ENCODE measurements at regions not wholly inside any gene's neighbourhood (a gene's known extent, or its start where the extent isn't known, plus 50 kb on each side); places are given as distances from the start of the nearest gene placed in this dataset.
"Not testable (repeated sequence)": the region's sequence is repeated elsewhere in the genome, so short reads cannot be mapped to it uniquely, and the experiment has no call there.

- DNase-seq = no peak
These were observed 1175.5 kb upstream of the ADGRB3 start for GRCh38 chr6:67459556-67459955.

- DNase-seq = no peak
These were observed 1176.8 kb upstream of the ADGRB3 start for GRCh38 chr6:67458265-67458664.

- DNase-seq = no peak
These were observed 1183.2 kb upstream of the ADGRB3 start for GRCh38 chr6:67451874-67452273.

- no peak for DNase-seq
These were observed 1184.4 kb upstream of the ADGRB3 start for GRCh38 chr6:67450641-67451040.

- no peak for DNase-seq
These were observed 1185.5 kb upstream of the ADGRB3 start for GRCh38 chr6:67449602-67450001.

GRCh38 chr6:67433124-67433523 is 1202.0 kb upstream of the ADGRB3 start:
- DNase-seq = no peak

GRCh38 chr6:67431076-67431475 is 1204.0 kb upstream of the ADGRB3 start:
- no peak for DNase-seq

GRCh38 chr6:67426686-67427085 is 1208.4 kb upstream of the ADGRB3 start:
- not testable (repeated sequence) for DNase-seq

- DNase-seq = no peak
These were observed 1223.0 kb upstream of the ADGRB3 start for GRCh38 chr6:67412035-67412434.

GRCh38 chr6:67411036-67411435 is 1224.0 kb upstream of the ADGRB3 start:
- DNase-seq = no peak

- DNase-seq = no peak
These were observed 1240.8 kb upstream of the ADGRB3 start for GRCh38 chr6:67394254-67394653.

- DNase-seq = no peak
These were observed 1241.7 kb upstream of the ADGRB3 start for GRCh38 chr6:67393356-67393755.

- DNase-seq = no peak
These were observed 1243.1 kb upstream of the ADGRB3 start for GRCh38 chr6:67391955-67392354.

GRCh38 chr6:67369679-67370078 is 1265.4 kb upstream of the ADGRB3 start:
- no peak for DNase-seq

GRCh38 chr6:67362976-67363375 is 1272.1 kb upstream of the ADGRB3 start:
- no peak for DNase-seq

- DNase-seq = no peak
These were observed 1273.8 kb upstream of the ADGRB3 start for GRCh38 chr6:67361264-67361663.

- no peak for DNase-seq
These were observed 1276.8 kb upstream of the ADGRB3 start for GRCh38 chr6:67358241-67358640.

- DNase-seq = no peak
These were observed 1281.2 kb upstream of the ADGRB3 start for GRCh38 chr6:67353861-67354260.

- no peak for DNase-seq
These were observed 1282.4 kb upstream of the ADGRB3 start for GRCh38 chr6:67352717-67353116.

GRCh38 chr6:67350729-67351128 is 1284.4 kb upstream of the ADGRB3 start:
- DNase-seq = no peak

GRCh38 chr6:67345946-67346345 is 1289.1 kb upstream of the ADGRB3 start:
- DNase-seq = peak; percentile 96

- no peak for DNase-seq
These were observed 1299.1 kb upstream of the ADGRB3 start for GRCh38 chr6:67336014-67336413.

GRCh38 chr6:67331304-67331703 is 1303.8 kb upstream of the ADGRB3 start:
- no peak for DNase-seq

- no peak for DNase-seq
These were observed 1306.8 kb upstream of the ADGRB3 start for GRCh38 chr6:67328269-67328668.

- DNase-seq = no peak
These were observed 1334.5 kb upstream of the ADGRB3 start for GRCh38 chr6:67300430-67301040.

- DNase-seq = no peak
These were observed 1342.9 kb upstream of the ADGRB3 start for GRCh38 chr6:67292169-67292568.
